Stimulated activated CD4-positive, alpha-beta T cell treated with anti-CD3 and anti-CD28 coated beads, Interleukin-12 subunit alpha, Interleukin-12 subunit beta, amount 100 ng/mL, for 24 hours (primary cell): ENCODE measurements at regions not wholly inside any gene's neighbourhood (a gene's known extent, or its start where the extent isn't known, plus 50 kb on each side); places are given as distances from the start of the nearest gene placed in this dataset.

Source experiments
- DNase-seq, 2 experiments: peaks; one replicate each; pipeline ENCODE4 v3.0.0-alpha.2; 2020; ENCODE audit warnings: low read depth in 2 of 2

DNA sequence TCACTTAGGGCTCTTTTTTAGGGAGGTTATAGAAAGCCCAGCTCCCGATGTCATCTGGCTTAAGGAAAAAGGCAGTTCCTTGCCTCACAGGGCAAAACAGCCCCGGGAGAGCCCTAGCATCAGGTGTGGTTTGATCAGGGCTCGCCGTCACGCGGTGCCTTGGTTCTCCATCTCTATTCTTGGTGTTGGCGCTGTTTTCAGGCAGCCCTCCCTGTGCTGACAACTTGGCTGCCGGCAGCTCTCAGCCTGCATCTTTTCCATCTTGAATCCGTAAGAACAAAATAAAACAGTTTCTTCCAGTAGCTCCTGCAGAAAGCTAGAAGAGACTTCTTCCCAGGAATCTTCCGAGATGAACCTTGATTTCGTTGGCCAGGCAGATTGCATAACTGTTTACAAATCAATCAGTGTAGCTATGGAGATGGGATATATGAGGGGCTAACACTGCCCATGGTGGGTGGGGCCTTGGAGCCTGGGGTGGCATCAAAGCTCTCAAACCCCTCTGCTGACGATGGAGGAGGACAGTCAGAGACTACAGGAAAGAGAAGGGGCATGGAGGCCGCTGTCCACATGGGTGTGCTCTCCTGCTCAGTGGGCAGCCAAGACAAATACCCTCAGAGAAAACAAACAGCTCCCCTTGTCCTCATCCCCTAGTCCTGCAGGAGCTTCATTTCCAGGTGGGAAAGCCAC, 370.7 kb upstream of the C1orf174 start:
- no peak for DNase-seq

GRCh38 chr1:4271338-4271998, 371.4 kb upstream of the C1orf174 start:
- DNase-seq, result no peak

GRCh38 chr1:4272568-4272967, 372.5 kb upstream of the C1orf174 start:
- no peak for DNase-seq

- no peak for DNase-seq
Measured at GRCh38 chr1:4273243-4273642, 373.2 kb upstream of the C1orf174 start.

DNA sequence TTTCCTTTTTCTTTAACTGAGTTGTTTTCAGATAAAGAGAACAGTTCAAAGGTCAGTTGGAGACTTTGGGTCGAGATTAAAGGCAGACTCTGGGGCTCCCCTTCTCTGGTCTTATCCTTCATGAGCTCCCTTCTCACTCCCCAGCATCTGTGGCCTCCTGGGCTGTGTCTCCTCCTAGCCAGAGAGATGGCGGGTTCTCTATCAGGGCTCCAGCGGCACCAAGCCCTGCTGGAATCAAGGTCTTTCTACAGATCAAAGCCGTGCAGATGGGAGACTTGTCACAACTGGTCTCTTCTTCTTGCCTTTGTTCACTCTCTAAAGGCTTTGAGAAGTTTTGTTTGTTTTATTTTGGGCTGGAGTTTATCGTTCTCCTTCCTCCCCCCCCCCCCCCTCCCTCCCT, 373.7 kb upstream of the C1orf174 start:
- DNase-seq, result no peak

GRCh38 chr1:4275083-4275482, 375.0 kb upstream of the C1orf174 start:
- DNase-seq, result no peak

DNA sequence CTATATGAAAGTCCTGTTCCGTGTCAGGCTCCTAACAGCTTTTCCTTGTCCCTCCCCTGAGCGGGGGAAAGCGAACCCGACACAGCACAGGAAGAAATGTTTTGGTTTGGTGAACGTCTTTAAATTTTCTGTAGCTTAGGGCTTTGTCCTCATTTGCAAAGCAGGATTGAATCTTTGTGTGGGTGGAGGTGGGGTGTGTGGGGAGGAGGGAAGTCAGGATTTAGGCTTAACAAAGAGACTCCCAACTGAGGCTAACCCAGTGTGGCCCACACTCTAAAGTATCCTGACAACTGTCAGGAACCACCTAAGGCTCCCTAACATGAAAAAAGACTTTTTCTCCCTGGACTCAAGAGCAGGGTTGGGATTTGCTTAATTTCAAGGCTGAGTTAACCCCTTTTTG, 376.2 kb upstream of the C1orf174 start:
- DNase-seq, result no peak

GRCh38 chr1:4277598-4277997, 376.8 kb upstream of the AJAP1 start:
- no peak for DNase-seq

DNA sequence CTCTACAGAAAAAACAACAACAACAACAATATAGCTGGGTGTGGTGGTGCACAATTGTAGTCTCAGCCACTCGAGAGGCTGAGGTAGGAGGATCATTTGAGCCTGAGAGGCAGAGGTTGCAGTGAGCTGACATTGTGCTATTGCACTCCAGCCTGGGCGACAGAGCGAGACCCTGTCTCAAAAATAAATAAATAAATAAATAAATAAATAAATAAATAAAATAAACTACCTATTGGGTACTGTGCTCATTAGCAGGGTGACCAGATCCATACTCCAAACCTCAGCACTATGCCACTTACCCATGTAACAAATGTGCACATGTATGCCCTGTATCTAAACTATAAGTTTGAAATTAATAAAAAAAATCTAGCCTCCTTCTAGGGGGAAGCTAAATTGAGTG, 369.4 kb upstream of the AJAP1 start:
- DNase-seq, result no peak

GRCh38 chr1:4292861-4293260, 361.5 kb upstream of the AJAP1 start:
- DNase-seq, result no peak

DNA sequence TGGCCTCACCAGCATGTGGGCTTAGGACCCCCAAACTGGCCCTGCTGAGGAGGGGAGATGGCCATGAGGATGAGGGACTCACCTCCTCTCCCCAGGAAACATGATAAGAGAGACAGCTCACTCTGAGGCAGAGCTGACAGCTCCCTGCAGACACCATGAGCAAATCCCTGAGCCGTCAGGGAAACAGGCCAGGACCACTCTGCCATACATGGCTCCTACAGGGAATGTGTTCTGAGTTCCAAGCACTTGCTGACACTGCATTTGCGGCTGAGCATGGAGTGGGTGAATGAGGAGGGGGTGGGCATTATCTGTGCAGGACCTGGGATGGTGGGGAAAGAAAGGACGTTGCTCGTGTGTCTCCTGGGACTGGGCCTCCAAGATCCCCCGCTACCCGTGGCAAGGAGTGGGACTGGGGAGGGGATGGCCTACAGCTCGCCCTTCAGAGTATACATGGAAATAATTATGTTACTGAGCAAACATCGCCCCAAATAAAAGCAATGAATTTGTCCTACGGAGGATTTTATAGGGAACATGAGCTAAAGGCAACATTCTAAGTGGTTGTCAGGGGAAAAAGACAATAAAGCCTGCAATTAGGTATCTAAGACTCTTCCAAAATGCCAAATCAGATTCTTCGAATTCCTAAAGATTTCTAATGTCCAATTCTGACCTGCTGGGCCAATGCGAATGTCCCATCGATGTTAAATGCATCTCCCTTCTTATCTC, 355.9 kb upstream of the AJAP1 start:
- no peak for DNase-seq

- no peak for DNase-seq
Measured at GRCh38 chr1:4301007-4301406, 353.4 kb upstream of the AJAP1 start.

DNA sequence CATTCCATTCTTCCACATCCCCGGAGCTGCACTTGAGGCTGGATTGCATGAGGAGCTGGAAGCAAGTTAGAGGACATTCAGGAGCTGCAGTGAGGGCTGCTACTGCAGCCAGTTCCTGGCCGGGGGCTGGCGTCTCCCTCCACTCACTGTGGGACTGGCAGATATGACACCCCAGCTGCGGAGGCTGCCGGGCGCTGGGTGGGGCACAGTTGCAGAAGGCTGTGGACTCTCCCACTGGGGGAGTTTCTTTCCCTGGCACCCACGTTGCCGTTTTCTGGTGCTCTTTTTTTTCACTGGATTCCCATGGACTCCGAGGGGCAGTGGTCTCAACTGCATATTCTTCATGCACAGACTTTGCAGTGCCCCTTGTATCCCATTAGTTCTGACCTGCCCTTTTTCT, 351.1 kb upstream of the AJAP1 start:
- DNase-seq, result no peak

GRCh38 chr1:4305526-4306301, 348.7 kb upstream of the AJAP1 start:
- DNase-seq, result no peak

DNA sequence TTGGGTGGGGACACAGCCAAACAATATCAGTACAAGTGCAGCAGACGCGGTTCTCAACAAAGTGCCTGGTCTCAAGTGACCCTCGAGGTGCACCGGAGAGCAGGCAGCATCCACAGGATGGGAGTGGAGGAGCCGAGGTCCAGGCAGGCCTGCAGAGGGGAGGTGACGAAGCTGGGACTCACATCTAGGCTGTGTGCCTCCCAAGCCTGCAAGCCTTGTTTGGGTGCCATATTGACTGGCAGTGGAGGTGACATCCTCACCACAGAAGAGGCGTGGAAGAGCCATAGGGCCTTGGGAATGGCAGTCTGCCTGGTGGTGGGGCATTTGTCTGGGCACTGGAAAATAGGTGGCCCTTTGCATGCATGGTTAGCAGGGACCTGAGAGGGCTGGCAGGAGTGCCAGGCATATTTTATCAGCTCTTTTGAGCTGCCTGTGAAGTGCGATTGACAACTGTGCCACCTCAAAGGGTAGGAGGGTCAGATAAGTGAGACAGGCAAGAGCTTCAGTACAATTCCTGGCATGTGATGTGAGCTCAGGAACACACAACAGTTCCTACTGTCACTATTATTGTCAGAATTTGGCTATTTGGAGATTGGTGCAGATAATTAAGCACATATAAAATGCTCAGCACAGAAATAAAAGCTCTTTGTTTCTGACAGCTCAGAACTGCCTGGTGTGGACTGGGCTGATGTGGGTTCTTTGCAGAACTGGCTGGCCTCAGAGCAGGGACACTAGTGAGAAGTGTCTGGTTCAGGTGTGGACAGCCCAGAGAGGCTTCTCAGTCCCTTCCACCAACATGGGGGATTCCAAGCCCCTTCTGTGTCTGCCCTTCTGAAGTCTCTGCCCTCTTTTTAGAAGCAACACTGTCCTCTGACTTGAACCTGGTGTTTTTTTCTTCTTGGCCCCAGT, 347.6 kb upstream of the AJAP1 start:
- no peak for DNase-seq

- DNase-seq, result no peak
Measured at GRCh38 chr1:4307468-4307845, 347.0 kb upstream of the AJAP1 start.

- no peak for DNase-seq
Measured at GRCh38 chr1:4307911-4308545, 346.4 kb upstream of the AJAP1 start.

GRCh38 chr1:4308806-4309205, 345.6 kb upstream of the AJAP1 start:
- no peak for DNase-seq

DNA sequence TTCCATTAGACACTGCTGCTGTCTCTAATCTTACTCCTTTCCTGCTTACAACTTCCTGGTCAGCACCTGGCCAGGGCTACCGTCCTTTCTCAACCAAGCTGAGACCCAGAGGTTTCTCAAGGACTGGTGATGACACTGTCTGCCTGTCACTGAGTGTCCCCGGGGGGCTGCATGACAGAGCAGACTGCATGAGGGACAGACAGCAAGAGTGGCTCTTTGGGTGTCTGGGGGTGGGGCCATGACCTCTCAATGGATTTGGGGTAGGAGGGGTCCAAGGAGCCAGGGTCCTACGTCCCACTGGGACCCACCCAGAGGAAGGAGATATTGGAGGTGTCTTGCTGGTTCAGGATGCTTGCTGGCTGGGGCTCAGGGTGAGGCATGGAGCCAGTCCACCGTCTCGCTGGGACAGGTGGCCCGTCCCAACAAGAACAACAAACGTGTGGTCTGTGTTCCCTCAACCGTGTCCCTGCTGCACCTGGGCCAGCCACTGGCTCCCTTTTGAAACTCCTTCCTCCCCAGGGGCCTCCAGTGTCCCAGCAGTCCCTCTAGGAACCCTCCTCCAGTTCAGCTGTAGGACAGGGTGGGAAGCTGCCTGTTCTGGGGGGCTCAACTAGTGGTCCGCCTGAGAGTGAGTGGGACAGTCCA, 344.6 kb upstream of the AJAP1 start:
- no peak for DNase-seq

DNA sequence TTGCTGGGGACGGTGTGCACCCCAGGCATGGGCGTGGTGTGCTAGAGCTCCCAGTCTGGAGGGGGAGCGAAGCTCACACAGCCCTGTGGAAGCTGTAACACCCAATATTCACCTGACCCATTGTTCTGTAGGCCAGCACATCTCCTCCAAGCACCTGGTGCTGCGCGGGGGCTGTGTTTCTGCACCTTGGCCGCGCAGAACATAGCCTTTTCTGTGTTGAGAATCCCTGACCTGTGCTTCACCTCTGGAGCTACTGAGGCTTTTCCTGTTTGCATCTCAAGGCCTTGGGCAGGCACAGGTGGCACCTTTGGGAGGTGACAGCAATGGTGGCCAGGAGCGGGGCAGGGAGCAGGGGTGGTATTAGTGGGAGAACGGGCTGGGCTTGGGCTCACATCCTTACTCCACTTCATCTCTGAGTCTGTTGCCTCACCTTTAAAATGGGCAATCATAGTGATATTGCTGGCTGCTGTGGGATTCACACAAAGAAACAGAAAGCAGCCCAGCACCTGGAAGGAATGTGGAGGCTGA, 343.9 kb upstream of the AJAP1 start:
- DNase-seq, result no peak
